Middle frontal gyrus (tissue), 1 donor: ENCODE measurements at regions not wholly inside any gene's neighbourhood (a gene's known extent, or its start where the extent isn't known, plus 50 kb on each side); places are given as distances from the start of the nearest gene placed in this dataset.
"Not testable (repeated sequence)": the region's sequence is repeated elsewhere in the genome, so short reads cannot be mapped to it uniquely, and the experiment has no call there.

ENCODE experiments used
- DNase-seq: peaks from one replicate; pipeline ENCODE4 v3.0.0-alpha.2; 2015; ENCODE audit warnings: low spot score; ENCODE audit errors: extremely low spot score

GRCh38 chrY:7588176-7588575 lies 676.6 kb upstream of the AMELY start:
- not testable (repeated sequence) for DNase-seq

- no peak for DNase-seq
These were observed 651.0 kb upstream of the AMELY start for GRCh38 chrY:7562541-7562940.

DNA sequence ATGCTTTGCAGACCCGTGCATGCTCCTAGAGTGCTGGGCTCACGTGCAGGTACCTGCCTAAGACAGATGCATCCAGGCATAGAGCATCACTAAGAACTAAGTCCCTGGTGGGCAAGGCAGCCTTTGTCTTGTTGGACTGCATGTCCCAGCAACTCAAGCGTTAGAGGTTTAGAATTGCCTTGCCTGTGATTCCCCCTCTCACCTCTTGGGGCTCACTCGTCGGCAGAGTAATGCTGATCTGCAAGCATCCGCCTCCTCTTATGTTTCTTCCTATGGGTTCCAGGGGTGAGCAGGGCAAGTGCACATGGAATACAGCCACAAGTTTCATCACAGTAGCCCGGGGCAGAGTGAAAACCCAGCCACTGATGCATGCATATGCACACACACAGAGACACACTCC lies 646.1 kb upstream of the AMELY start:
- no peak for DNase-seq

GRCh38 chrY:7555006-7555405 lies 643.5 kb upstream of the AMELY start:
- DNase-seq = no peak

GRCh38 chrY:7545060-7545459 lies 633.5 kb upstream of the AMELY start:
- no peak for DNase-seq

DNA sequence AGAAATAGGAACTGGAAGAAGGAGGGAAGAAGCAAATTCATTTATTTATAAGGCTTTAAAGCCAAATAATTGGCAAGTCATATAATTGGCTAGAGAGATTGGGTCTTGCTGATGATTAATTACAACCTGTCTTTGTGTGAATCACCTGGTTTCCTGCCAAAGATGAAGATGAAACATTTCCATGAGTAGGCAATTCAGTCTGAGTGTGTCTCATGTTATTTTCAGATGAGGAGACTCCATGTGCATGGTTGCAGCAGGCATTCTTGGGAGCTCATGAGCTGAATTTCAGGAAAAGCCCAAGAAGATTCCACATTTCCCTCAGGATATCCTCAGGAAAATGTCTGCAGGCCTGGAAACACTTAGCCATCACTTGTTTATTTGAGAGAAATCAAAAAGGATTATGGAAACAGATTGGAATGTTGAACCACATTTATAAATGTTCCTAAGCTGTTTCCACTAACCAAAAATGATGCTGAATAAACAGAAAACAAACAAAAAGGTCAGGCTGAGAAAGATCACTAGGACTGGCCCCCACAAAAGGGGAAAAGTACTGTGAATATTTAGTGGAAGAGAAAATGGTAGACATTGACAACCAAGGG lies 632.7 kb upstream of the AMELY start:
- DNase-seq = no peak

DNA sequence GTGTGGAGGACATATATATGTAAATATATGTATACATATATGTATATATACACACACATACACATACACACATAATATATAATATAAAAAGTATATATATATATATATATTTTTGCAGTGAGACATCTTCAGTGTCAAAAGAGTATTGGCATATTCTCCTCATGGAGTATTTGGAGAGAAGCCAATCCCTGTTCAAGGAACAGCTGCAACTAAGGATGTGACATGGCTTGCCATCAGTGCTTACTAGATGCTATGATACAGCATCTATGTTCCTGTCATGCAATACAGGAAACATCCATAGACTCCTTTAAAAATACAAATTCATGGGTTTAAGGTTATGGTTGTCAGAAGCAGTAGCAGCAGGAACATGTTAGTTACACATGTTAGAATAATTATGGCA lies 632.0 kb upstream of the AMELY start:
- no peak for DNase-seq

- DNase-seq = no peak
These were observed 630.8 kb upstream of the AMELY start for GRCh38 chrY:7542256-7542858.

DNA sequence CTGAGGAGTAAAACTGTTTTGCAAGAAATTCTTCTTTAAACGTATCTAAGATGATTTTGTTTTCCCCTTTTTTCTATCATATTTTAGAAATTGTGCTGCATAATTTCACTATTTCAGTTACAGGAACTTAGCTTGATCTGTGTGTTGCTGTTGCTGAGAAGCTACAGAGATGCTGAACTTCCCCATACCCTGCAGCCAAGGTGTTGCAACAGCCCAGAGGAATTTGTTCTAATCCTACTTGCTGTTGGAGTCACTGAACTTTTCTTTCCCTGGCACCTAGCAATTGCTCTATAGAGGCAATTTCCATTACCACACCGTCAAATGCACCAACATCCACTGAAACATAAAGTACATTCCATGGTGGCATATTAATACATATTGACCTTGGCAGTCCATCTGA lies 617.8 kb upstream of the AMELY start:
- DNase-seq = no peak

GRCh38 chrY:7527568-7527967 lies 616.0 kb upstream of the AMELY start:
- not testable (repeated sequence) for DNase-seq

GRCh38 chrY:7518387-7518786 lies 606.8 kb upstream of the AMELY start:
- DNase-seq = no peak

DNA sequence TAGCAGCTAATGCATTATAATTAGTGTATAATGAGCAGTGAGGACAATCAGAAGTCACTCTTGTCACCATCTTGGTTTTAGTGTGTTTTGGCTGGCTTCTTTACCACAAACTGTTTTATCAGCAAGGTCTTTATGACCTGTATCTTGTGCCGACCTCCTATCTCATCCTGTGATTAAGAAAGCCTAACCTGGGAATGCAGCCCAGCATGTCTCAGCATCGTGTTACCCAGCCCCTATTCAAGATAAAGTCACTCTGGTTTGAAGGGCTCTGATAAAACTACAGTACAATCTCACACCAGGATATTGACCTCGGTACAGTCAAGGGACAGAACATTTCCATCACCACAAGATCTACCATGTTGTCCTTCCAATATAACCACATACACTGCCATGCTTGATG lies 604.7 kb upstream of the AMELY start:
- no peak for DNase-seq

DNA sequence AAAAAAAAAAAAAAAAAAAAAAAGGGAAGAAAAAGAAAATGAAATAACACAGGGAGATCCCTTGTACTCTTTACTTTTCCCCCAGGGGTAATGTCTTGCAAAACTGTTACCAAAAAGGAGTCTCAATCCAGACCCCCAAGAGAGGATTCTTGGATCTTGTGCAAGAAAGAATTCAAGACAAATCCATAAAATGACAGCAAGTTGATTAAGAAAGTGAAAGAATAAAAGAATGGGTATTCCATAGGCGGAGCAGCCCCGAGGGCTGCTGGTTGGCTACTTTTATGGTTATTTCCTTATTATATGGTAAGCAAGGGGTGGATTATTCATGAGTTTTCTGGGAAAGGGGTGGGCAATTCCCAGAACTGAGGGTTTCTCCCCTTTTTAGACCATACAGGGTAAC lies 604.3 kb upstream of the AMELY start:
- DNase-seq = no peak

GRCh38 chrY:7502896-7503295 lies 591.3 kb upstream of the AMELY start:
- no peak for DNase-seq

DNA sequence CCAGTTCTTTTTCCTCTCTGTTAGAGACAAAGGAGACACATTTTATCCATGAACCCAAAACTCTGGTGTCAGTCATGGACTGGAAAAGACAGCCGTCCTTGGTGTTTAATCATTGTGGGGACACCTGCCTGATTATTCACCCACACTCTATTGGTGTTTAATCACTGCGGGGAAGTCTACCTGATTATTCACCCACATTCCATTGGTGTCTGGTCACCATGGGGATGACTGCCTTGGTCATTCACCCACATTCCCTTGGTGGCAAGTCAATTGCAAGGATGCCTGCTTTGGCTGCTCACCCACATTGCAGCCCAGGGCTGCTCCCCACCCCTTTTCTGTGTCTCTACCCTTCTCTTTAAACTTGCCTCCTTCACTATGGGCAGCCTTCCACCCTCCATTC lies 589.7 kb upstream of the AMELY start:
- no peak for DNase-seq

GRCh38 chrY:7496001-7496400 lies 584.4 kb upstream of the AMELY start:
- DNase-seq = no peak

- DNase-seq = not testable (repeated sequence)
These were observed 573.1 kb upstream of the AMELY start for GRCh38 chrY:7484455-7485285.

GRCh38 chrY:7471976-7472375 lies 560.4 kb upstream of the AMELY start:
- no peak for DNase-seq

GRCh38 chrY:7470037-7470436 lies 558.5 kb upstream of the AMELY start:
- no peak for DNase-seq

- no peak for DNase-seq
These were observed 557.6 kb upstream of the AMELY start for GRCh38 chrY:7468951-7469745.

DNA sequence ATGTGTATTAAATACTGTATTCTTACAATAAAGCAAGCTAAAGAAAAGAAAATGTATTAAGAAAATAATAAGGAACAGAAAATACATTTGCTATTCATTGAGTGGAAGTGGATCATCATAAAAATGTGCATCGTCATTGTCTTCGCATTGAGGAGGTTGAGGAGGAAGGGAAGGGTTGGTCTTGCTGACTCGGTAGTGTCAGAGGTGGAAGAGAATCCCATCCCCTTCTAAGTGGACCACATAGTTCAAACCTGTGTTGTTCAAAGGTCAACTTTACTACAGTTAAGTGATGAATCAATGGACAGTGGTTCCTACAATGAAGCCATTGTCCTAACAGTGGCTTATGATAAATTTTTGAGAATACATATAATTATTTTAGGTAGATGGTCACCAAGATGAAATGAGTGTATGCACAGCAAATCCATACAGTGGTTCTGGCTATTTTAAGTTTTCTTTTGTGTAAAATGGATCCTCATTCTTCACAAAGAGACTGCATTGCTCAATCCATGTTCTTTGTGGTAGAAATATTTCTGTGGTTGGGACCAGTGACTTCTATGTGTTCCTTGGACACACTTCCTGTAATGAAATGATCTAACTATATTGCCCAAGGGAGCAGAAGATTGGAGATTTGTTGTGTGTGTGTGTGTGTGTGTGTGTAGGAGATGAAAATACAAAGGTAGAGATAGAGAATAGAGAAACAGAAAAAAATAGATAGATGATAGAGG lies 556.4 kb upstream of the AMELY start:
- no peak for DNase-seq
